Endothelial cell of umbilical vein (primary cell): ENCODE measurements at regions not wholly inside any gene's neighbourhood (a gene's known extent, or its start where the extent isn't known, plus 50 kb on each side); places are given as distances from the start of the nearest gene placed in this dataset.

Experiments used
- BruUV-seq: library from RNA; stranded (reverse); fragments of 400-500 nt; replicated peaks from 2 replicates; lab custom pipeline; 2021; lab: Mats Ljungman, UMichigan
- CTCF ChIA-PET: fragments of 300-600, 350-600 bp; sonication (Branson Sonifier 250); formaldehyde crosslinking; loops from one replicate; lab custom pipeline; 2021; ENCODE audit warnings: antibody characterized with exemption, inconsistent platforms; lab: Charles Lee
- POLR2A ChIA-PET: fragments of 300-600, 350-600 bp; sonication (Branson Sonifier 250); formaldehyde crosslinking; loops from one replicate; lab custom pipeline; 2021; ENCODE audit warnings: antibody characterized with exemption, inconsistent platforms; lab: Charles Lee
- DNase-seq: peaks from one replicate; pipeline ENCODE4 v3.0.0-alpha.2; 2011; ENCODE audit warnings: low read depth, low spot score
- FAIRE-seq: peaks from 2 replicates; lab custom pipeline; 2011; peaks lifted over from hg19 to GRCh38; lab: Jason Lieb, UNC
- H2AFZ ChIP-seq: 2 replicates; pipeline ENCODE4 v1.6.0; 2012; ENCODE audit warnings: low read depth, low read length, control low read depth, inconsistent platforms
- H3K27ac ChIP-seq: 2 replicates; pipeline ENCODE4 v1.5.1; 2011; ENCODE audit warnings: low read depth, mild to moderate bottlenecking, control low read depth, low read length, moderate library complexity; ENCODE audit not compliant: insufficient read depth
- H3K27me3 ChIP-seq, 2 experiments: 2 replicates each; pipeline versions ENCODE4 v1.6.0 to v1.6.1; 2011; ENCODE audit warnings: low read length in 2 of 2, mixed read lengths in 1 of 2; ENCODE audit not compliant: control insufficient read depth in 2 of 2, insufficient read depth in 2 of 2
- H3K36me3 ChIP-seq, 2 experiments: 2 replicates in 1 of 2; 3 replicates in 1 of 2; pipeline ENCODE4 v1.5.1; 2011; ENCODE audit warnings: low read length in 2 of 2, mild to moderate bottlenecking in 1 of 2, moderate library complexity in 1 of 2; ENCODE audit not compliant: control insufficient read depth in 2 of 2, insufficient read depth in 2 of 2; ENCODE audit errors: extremely low read depth in 1 of 2
- H3K4me1 ChIP-seq: 3 replicates; pipeline ENCODE4 v1.5.1; 2011; ENCODE audit warnings: mild to moderate bottlenecking, low read length; ENCODE audit not compliant: control insufficient read depth, insufficient read depth; ENCODE audit errors: extremely low read depth
- H3K4me2 ChIP-seq: 2 replicates; pipeline ENCODE4 v1.6.1; 2011; ENCODE audit warnings: low read length, control low read depth, mixed read lengths; ENCODE audit not compliant: insufficient read depth
- H3K4me3 ChIP-seq, 3 experiments: fragments of 200-600 bp in 1 of 3; sonication (generic), shearing (Covaris generic) in 1 of 3; replicated peaks in 1 of 3; 2 replicates each; pipeline ENCODE4 v1.5.1; 2011 to 2016; ENCODE audit warnings: control low read depth in 3 of 3, low read length in 3 of 3, mild to moderate bottlenecking in 2 of 3, inconsistent platforms in 1 of 3, low read depth in 1 of 3, moderate library complexity in 1 of 3; ENCODE audit not compliant: insufficient read depth in 1 of 3
- H3K79me2 ChIP-seq: 2 replicates; pipeline ENCODE4 v1.6.0; 2012; ENCODE audit warnings: low read length, inconsistent platforms; ENCODE audit not compliant: control insufficient read depth, insufficient read depth
- H3K9ac ChIP-seq: replicated peaks from 2 replicates; pipeline ENCODE3; 2011; ENCODE audit warnings: low read length, control low read depth; ENCODE audit not compliant: insufficient read depth; ENCODE audit errors: extremely low read depth
- H3K9me1 ChIP-seq: replicated peaks from 3 replicates; pipeline ENCODE4 v1.6.0; 2011; ENCODE audit warnings: mild to moderate bottlenecking, low read length; ENCODE audit not compliant: control insufficient read depth, insufficient read depth; ENCODE audit errors: extremely low read depth
- H3K9me3 ChIP-seq: replicated peaks from 2 replicates; pipeline ENCODE4 v1.5.1; 2012; ENCODE audit warnings: low read length, inconsistent platforms; ENCODE audit not compliant: control insufficient read depth, insufficient read depth
- H4K20me1 ChIP-seq: replicated peaks from 2 replicates; pipeline ENCODE3; 2011; ENCODE audit warnings: mild to moderate bottlenecking, low read length; ENCODE audit not compliant: control insufficient read depth, insufficient read depth; ENCODE audit errors: extremely low read depth
- CTCF ChIP-seq, 2 donors: IDR thresholded peaks; 1 replicate in 1 of 2; 2 replicates in 1 of 2; pipeline ENCODE4 v1.5.1; 2011; ENCODE audit warnings: low read length in 2 of 2, mild to moderate bottlenecking in 2 of 2, moderate library complexity in 2 of 2, control low read depth in 1 of 2, inconsistent platforms in 1 of 2, low read depth in 1 of 2; ENCODE audit not compliant: insufficient read depth in 1 of 2; ENCODE audit errors: extremely low read depth in 1 of 2
- EZH2 ChIP-seq: IDR thresholded peaks from 2 replicates; pipeline ENCODE4 v1.6.1; 2012; ENCODE audit warnings: borderline replicate concordance, low read depth, mild to moderate bottlenecking, moderate library complexity, low read length, inconsistent platforms; ENCODE audit not compliant: severe bottlenecking
- FOS ChIP-seq: IDR thresholded peaks from 2 replicates; pipeline ENCODE4 v1.6.1; 2011; ENCODE audit warnings: mild to moderate bottlenecking, low read length, moderate library complexity, borderline replicate concordance; ENCODE audit not compliant: insufficient read depth
- GATA2 ChIP-seq: IDR thresholded peaks from 2 replicates; pipeline ENCODE4 v1.7.0; 2011; ENCODE audit warnings: low read depth, mild to moderate bottlenecking, moderate library complexity, mixed read lengths, low read length; ENCODE audit not compliant: insufficient read length, insufficient read depth
- JUN ChIP-seq: IDR thresholded peaks from 2 replicates; pipeline ENCODE4 v1.6.1; 2011; ENCODE audit warnings: borderline replicate concordance, low read depth; ENCODE audit not compliant: insufficient read length, insufficient read depth
- MAX ChIP-seq: IDR thresholded peaks from 2 replicates; pipeline ENCODE4 v1.6.1; 2011; ENCODE audit not compliant: insufficient read depth, insufficient read length
- MYC ChIP-seq: IDR thresholded peaks from one replicate; pipeline ENCODE4 v1.6.1; 2011; ENCODE audit warnings: mild to moderate bottlenecking, low read depth, low read length
- POLR2A ChIP-seq: IDR thresholded peaks from 2 replicates; pipeline ENCODE4 v1.6.1; 2012; ENCODE audit warnings: low read depth, mild to moderate bottlenecking, control low read depth, low read length
- POLR2AphosphoS5 ChIP-seq: IDR thresholded peaks from 2 replicates; pipeline ENCODE4 v1.6.1; 2012; ENCODE audit warnings: low read depth, mild to moderate bottlenecking, control low read depth, low read length, moderate library complexity; ENCODE audit not compliant: insufficient read depth
- dilution Hi-C: fragments of 300-500 bp; cut with MboI; formaldehyde crosslinking; loops from one replicate; pipeline ENCODE4 v1.15.0; 2019; ENCODE audit warnings: low sequenced_read_pairs; ENCODE audit not compliant: extremely low pct_ligation_motif_present
- intact Hi-C: fragments of 100-400 bp; cut with micrococcal nuclease; formaldehyde crosslinking; loops from one replicate; pipeline ENCODE4 v1.10.0; 2022

- no peaks in the 10 kb centered on the region for H3K9me3 ChIP-seq
- dilution Hi-C loops = no loop called here
- no peaks in the 10 kb centered on the region for H3K9me1 ChIP-seq
- H3K4me3 ChIP-seq = no peak overlapping the region
- H3K9ac ChIP-seq = no peak overlapping the region
- ChIA-PET CTCF (interaction anchor here (0.7 kb wide), 1 partner anchor 19 kb away, joined by 4 read pairs; no protein-coding TSS in a partner anchor), POLR2A (no interaction called here)
- H3K79me2 ChIP-seq = no peaks in the 10 kb centered on the region
- no peaks in the 10 kb centered on the region for H3K36me3 ChIP-seq
- H3K4me2 ChIP-seq = no peak overlapping the region
- intact Hi-C loops = no loop called here
- no peaks in the 10 kb centered on the region for H4K20me1 ChIP-seq
- DNase-seq (no peak), FAIRE-seq (no peak)
- H3K27me3 ChIP-seq = no peaks in the 10 kb centered on the region
- H2AFZ ChIP-seq = no peak overlapping the region
- no TSS peak for BruUV-seq
- no peak overlapping the region for H3K27ac ChIP-seq
- TF ChIP-seq FOS (no peak), MAX (no peak), CTCF (IDR thresholded peaks at IDR 0.05; ENCODE audit: extremely low read depth in 1 of 2, insufficient read depth in 1 of 2, low read depth in 1 of 2, low read length in 2 of 2) (no peak), JUN (no peak), POLR2A (no peak), MYC (no peak), EZH2 (no peak), GATA2 (no peak), POLR2AphosphoS5 (no peak)
- H3K4me1 ChIP-seq = no peaks in the 10 kb centered on the region
Measured at GRCh38 chr9:7510199-7510598, 289.4 kb downstream of the DMAC1 start.
